ENCODE measurements at regions not wholly inside any gene's neighbourhood (a gene's known extent, or its start where the extent isn't known, plus 50 kb on each side); places are given as distances from the start of the nearest gene placed in this dataset.

DNA sequence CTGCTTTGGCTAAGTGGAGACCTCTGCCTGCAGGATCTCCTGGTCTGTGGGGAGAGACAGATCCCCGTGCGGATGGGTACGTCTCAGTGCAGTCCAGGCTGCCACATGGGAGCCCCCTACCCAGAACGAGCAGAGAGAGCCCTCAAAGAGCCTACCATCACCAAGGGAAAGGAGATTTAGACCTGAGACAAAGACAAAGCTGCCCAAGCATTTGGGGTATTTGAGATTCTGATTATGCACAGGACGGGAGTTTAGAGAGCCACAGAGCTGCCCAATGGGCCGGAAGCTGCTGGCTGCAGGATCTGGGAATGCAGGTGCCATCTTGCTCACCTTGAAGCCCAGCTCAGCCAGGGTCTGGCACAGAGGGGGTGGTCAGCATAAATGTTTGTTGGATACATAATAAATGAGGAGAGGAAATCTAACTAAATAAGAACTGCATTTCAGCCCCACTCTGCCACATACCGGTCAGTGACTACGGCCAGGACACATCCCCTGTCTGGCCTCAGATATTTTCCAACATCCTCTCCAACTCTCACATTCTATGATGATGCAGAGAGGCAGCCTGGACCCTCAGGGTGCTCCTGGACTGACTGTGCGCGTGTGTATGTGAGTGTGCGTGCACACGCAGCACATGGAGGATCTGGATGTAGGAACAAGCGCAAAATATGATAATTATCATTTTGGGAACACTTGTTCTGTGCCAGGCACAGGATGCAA is 157.8 kb downstream of the FGF18 start:
- no peak overlapping the region for H3K23ac ChIP-seq (ENCODE audit: low read length)
- H3K4me1 ChIP-seq (ENCODE audit: control insufficient read depth, low read depth, low read length): no peaks in the 10 kb centered on the region
- H3K56ac ChIP-seq (ENCODE audit: low read length): no peak overlapping the region
- H2BK15ac ChIP-seq (replicated peaks; ENCODE audit: low read depth): no peak overlapping the region
- no peak for DNase-seq
- H2BK5ac ChIP-seq (ENCODE audit: low read length): no peak overlapping the region
- no peak overlapping the region for H3K9ac ChIP-seq (ENCODE audit: low read length)
- WGBS (ENCODE audit: extremely low coverage, insufficient coverage, low lambda C conversion rate): no CpG with 5 or more reads among the region's 13 CpGs
- H3K4me2 ChIP-seq (ENCODE audit: low read length): no peak overlapping the region
- no peaks in the 10 kb centered on the region for H3K36me3 ChIP-seq (ENCODE audit: control insufficient read depth, insufficient read depth, low read length)
- H3K27me3 ChIP-seq (ENCODE audit: insufficient read depth, low read length, poor library complexity): no peaks in the 10 kb centered on the region
- H3K18ac ChIP-seq (ENCODE audit: low read length): no peak overlapping the region
- H4K8ac ChIP-seq (ENCODE audit: low read depth, low read length): no peak overlapping the region
- no peak overlapping the region for H3K4ac ChIP-seq (ENCODE audit: low read depth, low read length)
- no peaks in the 10 kb centered on the region for H3K79me1 ChIP-seq (ENCODE audit: low read length)
- no peak overlapping the region for H4K5ac ChIP-seq (ENCODE audit: low read length)
- no peak overlapping the region for H2BK120ac ChIP-seq (ENCODE audit: low read depth, low read length)
- H2AK5ac ChIP-seq (ENCODE audit: low read length): no peak overlapping the region
- no peaks in the 10 kb centered on the region for H3K79me2 ChIP-seq (ENCODE audit: control insufficient read depth, insufficient read depth, low read length)
- H3K4me3 ChIP-seq (ENCODE audit: low read length): no peak overlapping the region
- H3K27ac ChIP-seq (ENCODE audit: low read depth, low read length): no peak overlapping the region

- H2BK15ac ChIP-seq (replicated peaks; ENCODE audit: low read depth): no peak overlapping the region
- no peak overlapping the region for H3K4ac ChIP-seq (ENCODE audit: low read depth, low read length)
- no peak overlapping the region for H3K18ac ChIP-seq (ENCODE audit: low read length)
- no CpG with 5 or more reads among the region's 11 CpGs for WGBS (ENCODE audit: extremely low coverage, insufficient coverage, low lambda C conversion rate)
- no peak overlapping the region for H4K5ac ChIP-seq (ENCODE audit: low read length)
- no peak overlapping the region for H3K4me3 ChIP-seq (ENCODE audit: low read length)
- no peak overlapping the region for H3K9ac ChIP-seq (ENCODE audit: low read length)
- no peak overlapping the region for H3K56ac ChIP-seq (ENCODE audit: low read length)
- no peaks in the 10 kb centered on the region for H3K79me2 ChIP-seq (ENCODE audit: control insufficient read depth, insufficient read depth, low read length)
- H3K27me3 ChIP-seq (ENCODE audit: insufficient read depth, low read length, poor library complexity): no peaks in the 10 kb centered on the region
- no peaks in the 10 kb centered on the region for H3K4me1 ChIP-seq (ENCODE audit: control insufficient read depth, low read depth, low read length)
- no peak for DNase-seq
- no peaks in the 10 kb centered on the region for H3K36me3 ChIP-seq (ENCODE audit: control insufficient read depth, insufficient read depth, low read length)
- no peak overlapping the region for H3K4me2 ChIP-seq (ENCODE audit: low read length)
- no peak overlapping the region for H2AK5ac ChIP-seq (ENCODE audit: low read length)
- no peak overlapping the region for H4K8ac ChIP-seq (ENCODE audit: low read depth, low read length)
- H2BK120ac ChIP-seq (ENCODE audit: low read depth, low read length): no peak overlapping the region
- no peak overlapping the region for H3K23ac ChIP-seq (ENCODE audit: low read length)
- H2BK5ac ChIP-seq (ENCODE audit: low read length): no peak overlapping the region
- no peaks in the 10 kb centered on the region for H3K79me1 ChIP-seq (ENCODE audit: low read length)
- no peak overlapping the region for H3K27ac ChIP-seq (ENCODE audit: low read depth, low read length)
These were observed 158.8 kb downstream of the FGF18 start for GRCh38 chr5:171578049-171578828.

- H4K5ac ChIP-seq (ENCODE audit: low read length): no peak overlapping the region
- no peaks in the 10 kb centered on the region for H3K27me3 ChIP-seq (ENCODE audit: insufficient read depth, low read length, poor library complexity)
- H3K79me1 ChIP-seq (ENCODE audit: low read length): no peaks in the 10 kb centered on the region
- no peaks in the 10 kb centered on the region for H3K79me2 ChIP-seq (ENCODE audit: control insufficient read depth, insufficient read depth, low read length)
- H3K18ac ChIP-seq (ENCODE audit: low read length): no peak overlapping the region
- H3K36me3 ChIP-seq (ENCODE audit: control insufficient read depth, insufficient read depth, low read length): no peaks in the 10 kb centered on the region
- H2BK5ac ChIP-seq (ENCODE audit: low read length): no peak overlapping the region
- no peak overlapping the region for H3K4me2 ChIP-seq (ENCODE audit: low read length)
- no peak overlapping the region for H2BK120ac ChIP-seq (ENCODE audit: low read depth, low read length)
- no peak overlapping the region for H3K23ac ChIP-seq (ENCODE audit: low read length)
- H3K4me3 ChIP-seq (ENCODE audit: low read length): no peak overlapping the region
- no peak overlapping the region for H2BK15ac ChIP-seq (replicated peaks; ENCODE audit: low read depth)
- H3K4me1 ChIP-seq (ENCODE audit: control insufficient read depth, low read depth, low read length): no peaks in the 10 kb centered on the region
- no CpG with 5 or more reads among the region's 14 CpGs for WGBS (ENCODE audit: extremely low coverage, insufficient coverage, low lambda C conversion rate)
- H4K8ac ChIP-seq (ENCODE audit: low read depth, low read length): no peak overlapping the region
- no peak overlapping the region for H3K27ac ChIP-seq (ENCODE audit: low read depth, low read length)
- no peak overlapping the region for H2AK5ac ChIP-seq (ENCODE audit: low read length)
- H3K4ac ChIP-seq (ENCODE audit: low read depth, low read length): no peak overlapping the region
- no peak overlapping the region for H3K56ac ChIP-seq (ENCODE audit: low read length)
- H3K9ac ChIP-seq (ENCODE audit: low read length): no peak overlapping the region
- no peak for DNase-seq
These were observed 159.5 kb downstream of the FGF18 start for GRCh38 chr5:171578829-171579491.

- Histone ChIP-seq H3K27ac (ENCODE audit: low read depth, low read length) (no peak overlapping the region), H3K27me3 (ENCODE audit: insufficient read depth, low read length, poor library complexity) (no peaks in the 10 kb centered on the region), H3K36me3 (ENCODE audit: control insufficient read depth, insufficient read depth, low read length) (no peaks in the 10 kb centered on the region), H3K18ac (ENCODE audit: low read length) (no peak overlapping the region), H4K8ac (ENCODE audit: low read depth, low read length) (no peak overlapping the region), H3K4me2 (ENCODE audit: low read length) (no peak overlapping the region), H3K23ac (ENCODE audit: low read length) (no peak overlapping the region), H2BK15ac (replicated peaks; ENCODE audit: low read depth) (no peak overlapping the region), H3K4ac (ENCODE audit: low read depth, low read length) (no peak overlapping the region), H3K4me1 (ENCODE audit: control insufficient read depth, low read depth, low read length) (no peaks in the 10 kb centered on the region), H2BK5ac (ENCODE audit: low read length) (no peak overlapping the region), H4K5ac (ENCODE audit: low read length) (no peak overlapping the region), H2BK120ac (ENCODE audit: low read depth, low read length) (no peak overlapping the region), H3K56ac (ENCODE audit: low read length) (no peak overlapping the region), H3K9ac (ENCODE audit: low read length) (no peak overlapping the region), H2AK5ac (ENCODE audit: low read length) (no peak overlapping the region), H3K79me2 (ENCODE audit: control insufficient read depth, insufficient read depth, low read length) (no peaks in the 10 kb centered on the region), H3K4me3 (ENCODE audit: low read length) (no peak overlapping the region), H3K79me1 (ENCODE audit: low read length) (no peaks in the 10 kb centered on the region)
- WGBS (ENCODE audit: extremely low coverage, insufficient coverage, low lambda C conversion rate): no CpG with 5 or more reads among the region's 8 CpGs
- DNase-seq: no peak
These were observed 160.5 kb downstream of the FGF18 start for GRCh38 chr5:171579976-171580411.

GRCh38 chr5:171580502-171581265 is 161.2 kb downstream of the FGF18 start:
- no peak overlapping the region for H2BK5ac ChIP-seq (ENCODE audit: low read length)
- H4K5ac ChIP-seq (ENCODE audit: low read length): no peak overlapping the region
- H3K9ac ChIP-seq (ENCODE audit: low read length): no peak overlapping the region
- H4K8ac ChIP-seq (ENCODE audit: low read depth, low read length): no peak overlapping the region
- no peak overlapping the region for H2BK15ac ChIP-seq (replicated peaks; ENCODE audit: low read depth)
- H3K27ac ChIP-seq (ENCODE audit: low read depth, low read length): no peak overlapping the region
- no peaks in the 10 kb centered on the region for H3K79me1 ChIP-seq (ENCODE audit: low read length)
- no peak overlapping the region for H3K4me2 ChIP-seq (ENCODE audit: low read length)
- no peak for DNase-seq
- no peak overlapping the region for H3K4ac ChIP-seq (ENCODE audit: low read depth, low read length)
- H3K79me2 ChIP-seq (ENCODE audit: control insufficient read depth, insufficient read depth, low read length): no peaks in the 10 kb centered on the region
- H2AK5ac ChIP-seq (ENCODE audit: low read length): no peak overlapping the region
- H3K36me3 ChIP-seq (ENCODE audit: control insufficient read depth, insufficient read depth, low read length): no peaks in the 10 kb centered on the region
- no peak overlapping the region for H3K18ac ChIP-seq (ENCODE audit: low read length)
- H2BK120ac ChIP-seq (ENCODE audit: low read depth, low read length): no peak overlapping the region
- H3K56ac ChIP-seq (ENCODE audit: low read length): no peak overlapping the region
- no peak overlapping the region for H3K23ac ChIP-seq (ENCODE audit: low read length)
- H3K4me1 ChIP-seq (ENCODE audit: control insufficient read depth, low read depth, low read length): no peaks in the 10 kb centered on the region
- no peaks in the 10 kb centered on the region for H3K27me3 ChIP-seq (ENCODE audit: insufficient read depth, low read length, poor library complexity)
- H3K4me3 ChIP-seq (ENCODE audit: low read length): no peak overlapping the region
- 100% methylated on average over 2 of the region's 9 CpGs for WGBS (ENCODE audit: extremely low coverage, insufficient coverage, low lambda C conversion rate)

Data from mesendoderm (in vitro differentiated cells).